Stimulated activated naive CD8-positive, alpha-beta T cell treated with anti-CD3 and anti-CD28 coated beads, Interleukin-15, Interleukin-2, amounts not matched to agents 100 ng/mL and 50 ng/mL, for 24 hours (primary cell): ENCODE measurements at regions not wholly inside any gene's neighbourhood (a gene's known extent, or its start where the extent isn't known, plus 50 kb on each side); places are given as distances from the start of the nearest gene placed in this dataset.

Experiments
- H3K27ac Mint-ChIP-seq: one replicate; pipeline ENCODE4 v1.8.0; 2021; ENCODE audit warnings: mild to moderate bottlenecking, mixed read lengths
- H3K27me3 Mint-ChIP-seq: one replicate; pipeline ENCODE4 v1.8.0; 2021; ENCODE audit warnings: mixed read lengths
- H3K36me3 Mint-ChIP-seq: one replicate; pipeline ENCODE4 v1.8.0; 2021; ENCODE audit warnings: low read depth, mixed read lengths
- H3K4me1 Mint-ChIP-seq: one replicate; pipeline ENCODE4 v1.8.0; 2021; ENCODE audit warnings: low read depth, mixed read lengths
- H3K4me3 Mint-ChIP-seq: one replicate; pipeline ENCODE4 v1.8.0; 2021; ENCODE audit warnings: mild to moderate bottlenecking, mixed read lengths
- H3K9me3 Mint-ChIP-seq: one replicate; pipeline ENCODE4 v1.8.0; 2021; ENCODE audit warnings: mixed read lengths

- Mint-ChIP-seq H3K36me3 (no peaks in the 10 kb centered on the region), H3K27ac (no peak overlapping the region), H3K4me3 (no peak overlapping the region)
These were observed 186.7 kb upstream of the DAPK1 start for GRCh38 chr9:87310827-87311523.

GRCh38 chr9:87319656-87320055 lies 178.0 kb upstream of the DAPK1 start:
- Mint-ChIP-seq H3K4me3 (no peak overlapping the region), H3K27me3 (no peaks in the 10 kb centered on the region), H3K9me3 (no peaks in the 10 kb centered on the region), H3K36me3 (no peaks in the 10 kb centered on the region), H3K27ac (no peak overlapping the region), H3K4me1 (no peaks in the 10 kb centered on the region)

More at GRCh38 chr9:87310827-87311523, 186.7 kb upstream of the DAPK1 start:
- peaks cover 3% of the 10 kb centered on the region for H3K9me3 Mint-ChIP-seq
- H3K4me1 Mint-ChIP-seq, result no peaks in the 10 kb centered on the region
- peaks cover 25% of the 10 kb centered on the region for H3K27me3 Mint-ChIP-seq

GRCh38 chr9:87320146-87320884 lies 177.4 kb upstream of the DAPK1 start:
- H3K4me1 Mint-ChIP-seq, result no peaks in the 10 kb centered on the region
- no peaks in the 10 kb centered on the region for H3K36me3 Mint-ChIP-seq
- no peaks in the 10 kb centered on the region for H3K9me3 Mint-ChIP-seq
- H3K27ac Mint-ChIP-seq, result no peak overlapping the region
- H3K4me3 Mint-ChIP-seq, result no peak overlapping the region
- no peaks in the 10 kb centered on the region for H3K27me3 Mint-ChIP-seq

- no peaks in the 10 kb centered on the region for H3K4me1 Mint-ChIP-seq
- H3K27me3 Mint-ChIP-seq, result peaks cover 7% of the 10 kb centered on the region
- H3K4me3 Mint-ChIP-seq, result no peak overlapping the region
- no peaks in the 10 kb centered on the region for H3K9me3 Mint-ChIP-seq
- H3K27ac Mint-ChIP-seq, result no peak overlapping the region
- H3K36me3 Mint-ChIP-seq, result no peaks in the 10 kb centered on the region
These were observed 174.6 kb upstream of the DAPK1 start for GRCh38 chr9:87322840-87323635.

- peaks cover 7% of the 10 kb centered on the region for H3K27me3 Mint-ChIP-seq
- H3K4me1 Mint-ChIP-seq, result no peaks in the 10 kb centered on the region
- no peaks in the 10 kb centered on the region for H3K36me3 Mint-ChIP-seq
- H3K9me3 Mint-ChIP-seq, result no peaks in the 10 kb centered on the region
- no peak overlapping the region for H3K27ac Mint-ChIP-seq
- no peak overlapping the region for H3K4me3 Mint-ChIP-seq
These were observed 173.7 kb upstream of the DAPK1 start for GRCh38 chr9:87323928-87324327.

GRCh38 chr9:87324613-87325194 lies 173.0 kb upstream of the DAPK1 start:
- no peak overlapping the region for H3K27ac Mint-ChIP-seq
- H3K4me1 Mint-ChIP-seq, result no peaks in the 10 kb centered on the region
- H3K36me3 Mint-ChIP-seq, result no peaks in the 10 kb centered on the region
- H3K9me3 Mint-ChIP-seq, result no peaks in the 10 kb centered on the region
- peaks cover 7% of the 10 kb centered on the region for H3K27me3 Mint-ChIP-seq
- no peak overlapping the region for H3K4me3 Mint-ChIP-seq

GRCh38 chr9:87327575-87328125 lies 170.0 kb upstream of the DAPK1 start:
- Mint-ChIP-seq H3K27ac (no peak overlapping the region), H3K4me3 (no peak overlapping the region), H3K36me3 (no peaks in the 10 kb centered on the region), H3K9me3 (peaks cover 13% of the 10 kb centered on the region), H3K4me1 (no peaks in the 10 kb centered on the region), H3K27me3 (peaks cover 7% of the 10 kb centered on the region)

GRCh38 chr9:87333802-87334201 lies 163.9 kb upstream of the DAPK1 start:
- Mint-ChIP-seq H3K4me1 (peaks cover 7% of the 10 kb centered on the region), H3K4me3 (no peak overlapping the region), H3K27me3 (peaks cover 29% of the 10 kb centered on the region), H3K36me3 (no peaks in the 10 kb centered on the region), H3K27ac (no peak overlapping the region), H3K9me3 (peaks cover 13% of the 10 kb centered on the region)

GRCh38 chr9:87334366-87334765 lies 163.3 kb upstream of the DAPK1 start:
- peaks cover 31% of the 10 kb centered on the region for H3K27me3 Mint-ChIP-seq
- H3K27ac Mint-ChIP-seq, result no peak overlapping the region
- no peak overlapping the region for H3K4me3 Mint-ChIP-seq
- H3K4me1 Mint-ChIP-seq, result peaks cover 7% of the 10 kb centered on the region
- no peaks in the 10 kb centered on the region for H3K36me3 Mint-ChIP-seq
- H3K9me3 Mint-ChIP-seq, result peaks cover 13% of the 10 kb centered on the region

- no peak overlapping the region for H3K4me3 Mint-ChIP-seq
- H3K9me3 Mint-ChIP-seq, result peaks cover 6% of the 10 kb centered on the region
- no peak overlapping the region for H3K27ac Mint-ChIP-seq
- no peaks in the 10 kb centered on the region for H3K36me3 Mint-ChIP-seq
- H3K27me3 Mint-ChIP-seq, result peaks cover 42% of the 10 kb centered on the region
- peaks cover 7% of the 10 kb centered on the region for H3K4me1 Mint-ChIP-seq
These were observed 161.3 kb upstream of the DAPK1 start for GRCh38 chr9:87336407-87336806.

- Mint-ChIP-seq H3K27me3 (peaks cover 45% of the 10 kb centered on the region), H3K27ac (no peak overlapping the region), H3K9me3 (peaks cover under 1% of the 10 kb centered on the region), H3K4me3 (peak overlapping the region; percentile 52), H3K36me3 (no peaks in the 10 kb centered on the region), H3K4me1 (peaks cover 7% of the 10 kb centered on the region)
These were observed 160.7 kb upstream of the DAPK1 start for GRCh38 chr9:87336914-87337333.

- H3K4me1 Mint-ChIP-seq, result peaks cover 7% of the 10 kb centered on the region
- no peak overlapping the region for H3K27ac Mint-ChIP-seq
- peak overlapping the region; percentile 52 for H3K4me3 Mint-ChIP-seq
- peaks cover 46% of the 10 kb centered on the region for H3K27me3 Mint-ChIP-seq
- no peaks in the 10 kb centered on the region for H3K36me3 Mint-ChIP-seq
- no peaks in the 10 kb centered on the region for H3K9me3 Mint-ChIP-seq
These were observed 160.2 kb upstream of the DAPK1 start for GRCh38 chr9:87337335-87338087.

GRCh38 chr9:87338088-87338989 lies 159.3 kb upstream of the DAPK1 start:
- Mint-ChIP-seq H3K9me3 (no peaks in the 10 kb centered on the region), H3K36me3 (no peaks in the 10 kb centered on the region), H3K4me3 (no peak overlapping the region), H3K27me3 (peaks cover 49% of the 10 kb centered on the region), H3K27ac (no peak overlapping the region), H3K4me1 (peaks cover 7% of the 10 kb centered on the region)
